CD4-positive, alpha-beta T cell (primary cell): ENCODE measurements at regions not wholly inside any gene's neighbourhood (a gene's known extent, or its start where the extent isn't known, plus 50 kb on each side); places are given as distances from the start of the nearest gene placed in this dataset.
A peak's percentile ranks its signal among the peaks of the same experiment; 100 is the strongest.

Source experiments
- ATAC-seq: fragments of 200-7000 bp; cut with Tn5 transposase; one replicate; pipeline ENCODE4 v1.10.0; 2022; ENCODE audit warnings: mild to moderate bottlenecking; ENCODE audit not compliant: poor library complexity
- CTCF ChIA-PET: fragments of 350-600 bp; sonication (Branson Sonifier 250); formaldehyde crosslinking; loops from one replicate; lab custom pipeline; 2021; ENCODE audit warnings: antibody characterized with exemption, inconsistent platforms; lab: Charles Lee
- POLR2A ChIA-PET: fragments of 350-600 bp; sonication (Branson Sonifier 250); formaldehyde crosslinking; loops from one replicate; lab custom pipeline; 2021; ENCODE audit warnings: antibody characterized with exemption, inconsistent platforms; lab: Charles Lee
- DNase-seq, 14 experiments: peaks; one replicate each; pipeline ENCODE4 v3.0.0-alpha.2; 2013 to 2020; ENCODE audit warnings: mixed read lengths in 2 of 14
- H3K27ac ChIP-seq, 2 donors: one replicate each; pipeline versions ENCODE4 v1.5.1 to v1.7.0; 2013; ENCODE audit warnings: low read length in 2 of 2, low read depth in 1 of 2, mild to moderate bottlenecking in 1 of 2
- H3K27me3 ChIP-seq, 2 experiments: 1 replicate in 1 of 2; 2 replicates in 1 of 2; pipeline versions ENCODE4 v1.6.1 to v1.7.0; 2013; ENCODE audit warnings: low read length in 2 of 2, control low read depth in 1 of 2, mild to moderate bottlenecking in 1 of 2, moderate library complexity in 1 of 2; ENCODE audit not compliant: insufficient read depth in 2 of 2, control insufficient read depth in 1 of 2
- H3K36me3 ChIP-seq: one replicate; pipeline ENCODE4 v1.6.1; 2013; ENCODE audit warnings: low read length, control low read depth; ENCODE audit not compliant: insufficient read depth
- H3K4me1 ChIP-seq: one replicate; pipeline ENCODE4 v1.6.1; 2013; ENCODE audit warnings: low read length, control low read depth; ENCODE audit not compliant: insufficient read depth
- H3K4me3 ChIP-seq: one replicate; pipeline ENCODE4 v1.5.1; 2013; ENCODE audit warnings: mild to moderate bottlenecking, low read length, moderate library complexity
- H3K9me3 ChIP-seq, 2 experiments: 1 replicate in 1 of 2; 2 replicates in 1 of 2; pipeline versions ENCODE4 v1.6.1 to v1.7.0; 2013; ENCODE audit warnings: low read length in 2 of 2, mild to moderate bottlenecking in 2 of 2, control low read depth in 1 of 2, moderate library complexity in 1 of 2; ENCODE audit not compliant: control insufficient read depth in 1 of 2, insufficient read depth in 1 of 2
- H3K27ac Mint-ChIP-seq: one replicate; pipeline ENCODE4 v1.8.0; 2020; ENCODE audit warnings: mixed read lengths
- H3K27me3 Mint-ChIP-seq: one replicate; pipeline ENCODE4 v1.8.0; 2021; ENCODE audit warnings: mixed read lengths
- H3K36me3 Mint-ChIP-seq: one replicate; pipeline ENCODE4 v1.8.0; 2021; ENCODE audit warnings: low read depth, mixed read lengths
- H3K4me1 Mint-ChIP-seq: one replicate; pipeline ENCODE4 v1.8.0; 2021; ENCODE audit warnings: low read depth, mixed read lengths
- H3K4me3 Mint-ChIP-seq: one replicate; pipeline ENCODE4 v1.8.0; 2020; ENCODE audit warnings: mild to moderate bottlenecking, mixed read lengths
- H3K9me3 Mint-ChIP-seq: one replicate; pipeline ENCODE4 v1.8.0; 2020; ENCODE audit warnings: mixed read lengths
- intact Hi-C, 2 experiments: fragments of 100-400 bp; cut with DNase I in 1 of 2; cut with micrococcal nuclease in 1 of 2; formaldehyde crosslinking; loops; one replicate each; pipeline versions ENCODE4 v1.15.1 to v1.9.0; 2023 to 2025; cut with DNase I, micrococcal nuclease
- TF ChIP-seq, protein P1 (sequence below): fragments of 200-600 bp; IDR thresholded peaks from one replicate; pipeline ENCODE4 v1.8.0; 2022; ENCODE audit warnings: antibody characterized with exemption, mild to moderate bottlenecking

DNA sequence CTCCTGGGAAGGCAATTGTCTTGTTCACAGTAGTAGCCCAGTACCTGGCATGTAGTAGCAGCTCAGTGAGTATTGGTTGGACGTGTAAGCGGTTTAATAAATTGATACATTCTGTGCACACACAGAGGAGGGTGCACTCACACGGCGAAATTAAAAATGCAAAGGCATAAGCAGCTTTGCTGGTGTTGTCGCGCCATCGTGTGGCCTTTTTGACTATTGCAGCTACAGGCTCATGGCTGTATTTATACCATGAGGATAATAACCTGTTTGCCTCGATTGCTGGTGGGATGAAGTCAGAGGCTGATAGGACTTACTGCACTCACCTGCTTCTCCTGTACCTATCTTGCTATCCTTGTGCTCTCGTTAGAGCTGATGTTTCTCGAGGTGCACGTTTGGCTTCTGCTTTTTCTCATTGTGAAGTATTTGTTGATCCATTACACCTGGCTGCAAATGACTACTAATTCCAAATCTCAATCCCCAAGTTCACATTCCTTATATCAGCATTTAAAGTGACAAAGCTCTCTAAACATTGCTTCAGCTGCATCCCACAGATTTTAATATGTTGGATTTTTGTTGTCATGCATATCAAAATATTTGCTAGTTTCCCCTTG is 61.5 kb downstream of the TBXT start:
- Mint-ChIP-seq H3K27me3 (peaks cover 27% of the 10 kb centered on the region), H3K9me3 (peaks cover 8% of the 10 kb centered on the region), H3K4me1 (no peaks in the 10 kb centered on the region), H3K27ac (no peak overlapping the region), H3K36me3 (no peaks in the 10 kb centered on the region), H3K4me3 (no peak overlapping the region)
- ChIA-PET CTCF (no interaction called here), POLR2A (no interaction called here)
- no peak overlapping the region for H3K27ac ChIP-seq
- DNase-seq (peak; percentile 2 to 74 (median 56)), ATAC-seq (no peak)
- H3K27me3 ChIP-seq, result peaks cover 3 to 8% of the 10 kb centered on the region in 2 experiments
- peaks cover 8 to 12% of the 10 kb centered on the region in 2 experiments for H3K9me3 ChIP-seq
- H3K4me3 ChIP-seq, result no peak overlapping the region
- intact Hi-C loops, result loop anchor here (2.0 to 10.0 kb wide), 2 partner anchors 221 kb away; no protein-coding TSS in a partner anchor
- TF ChIP-seq, protein P1, sequence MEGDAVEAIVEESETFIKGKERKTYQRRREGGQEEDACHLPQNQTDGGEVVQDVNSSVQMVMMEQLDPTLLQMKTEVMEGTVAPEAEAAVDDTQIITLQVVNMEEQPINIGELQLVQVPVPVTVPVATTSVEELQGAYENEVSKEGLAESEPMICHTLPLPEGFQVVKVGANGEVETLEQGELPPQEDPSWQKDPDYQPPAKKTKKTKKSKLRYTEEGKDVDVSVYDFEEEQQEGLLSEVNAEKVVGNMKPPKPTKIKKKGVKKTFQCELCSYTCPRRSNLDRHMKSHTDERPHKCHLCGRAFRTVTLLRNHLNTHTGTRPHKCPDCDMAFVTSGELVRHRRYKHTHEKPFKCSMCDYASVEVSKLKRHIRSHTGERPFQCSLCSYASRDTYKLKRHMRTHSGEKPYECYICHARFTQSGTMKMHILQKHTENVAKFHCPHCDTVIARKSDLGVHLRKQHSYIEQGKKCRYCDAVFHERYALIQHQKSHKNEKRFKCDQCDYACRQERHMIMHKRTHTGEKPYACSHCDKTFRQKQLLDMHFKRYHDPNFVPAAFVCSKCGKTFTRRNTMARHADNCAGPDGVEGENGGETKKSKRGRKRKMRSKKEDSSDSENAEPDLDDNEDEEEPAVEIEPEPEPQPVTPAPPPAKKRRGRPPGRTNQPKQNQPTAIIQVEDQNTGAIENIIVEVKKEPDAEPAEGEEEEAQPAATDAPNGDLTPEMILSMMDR, result peak; percentile 41
- no peaks in the 10 kb centered on the region for H3K36me3 ChIP-seq
- H3K4me1 ChIP-seq, result peaks cover 4% of the 10 kb centered on the region

DNA sequence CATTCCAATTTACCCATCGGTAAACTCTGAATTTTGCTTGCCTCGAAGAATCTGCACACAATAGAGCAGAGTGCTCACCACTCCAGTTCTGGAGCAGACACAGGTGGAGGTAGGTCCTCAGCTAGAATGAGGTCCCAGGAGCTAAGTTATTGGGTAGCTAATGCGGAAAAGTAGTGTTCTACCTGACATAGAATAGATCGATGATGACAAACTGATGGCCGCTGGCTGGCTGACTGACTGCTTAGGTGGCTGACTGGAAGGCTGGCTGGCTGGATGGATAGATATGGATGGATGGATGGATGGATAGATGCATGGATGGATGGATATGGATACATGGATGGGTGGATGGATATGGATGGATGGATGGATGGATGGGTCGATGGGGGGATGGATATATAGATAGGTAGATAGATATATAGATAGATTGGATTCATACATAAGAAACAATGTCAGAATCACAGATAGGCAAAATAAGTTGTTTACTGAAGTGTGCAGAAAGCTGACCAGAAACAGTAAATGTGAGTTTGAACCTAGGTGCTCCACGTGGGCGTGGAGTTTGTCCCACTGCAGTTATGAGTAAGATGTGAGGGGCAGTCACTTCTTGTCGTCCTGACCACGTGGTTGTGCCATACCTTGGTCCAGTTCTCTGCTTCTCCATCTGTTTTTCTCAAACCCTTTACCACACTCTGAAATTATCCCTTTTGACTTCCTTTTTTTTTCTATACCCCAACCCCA is 62.1 kb downstream of the TBXT start:
- H3K4me3 Mint-ChIP-seq, result no peak overlapping the region
- TF ChIP-seq, protein P1, result no peak
- Histone ChIP-seq H3K27me3 (peaks cover 3 to 8% of the 10 kb centered on the region in 2 experiments), H3K9me3 (peaks cover 8 to 13% of the 10 kb centered on the region in 2 experiments), H3K4me3 (no peak overlapping the region), H3K27ac (no peak overlapping the region), H3K36me3 (no peaks in the 10 kb centered on the region), H3K4me1 (peaks cover 4% of the 10 kb centered on the region)
- no peak overlapping the region for H3K27ac Mint-ChIP-seq
- H3K36me3 Mint-ChIP-seq, result no peaks in the 10 kb centered on the region
- CTCF ChIA-PET, result no interaction called here
- DNase-seq (no peak), ATAC-seq (no peak)
- H3K4me1 Mint-ChIP-seq, result no peaks in the 10 kb centered on the region
- H3K9me3 Mint-ChIP-seq, result peaks cover 8% of the 10 kb centered on the region
- POLR2A ChIA-PET, result no interaction called here
- intact Hi-C loops, result loop anchor here (2.0 to 10.0 kb wide), 2 partner anchors 221 kb away; no protein-coding TSS in a partner anchor
- peaks cover 32% of the 10 kb centered on the region for H3K27me3 Mint-ChIP-seq

DNA sequence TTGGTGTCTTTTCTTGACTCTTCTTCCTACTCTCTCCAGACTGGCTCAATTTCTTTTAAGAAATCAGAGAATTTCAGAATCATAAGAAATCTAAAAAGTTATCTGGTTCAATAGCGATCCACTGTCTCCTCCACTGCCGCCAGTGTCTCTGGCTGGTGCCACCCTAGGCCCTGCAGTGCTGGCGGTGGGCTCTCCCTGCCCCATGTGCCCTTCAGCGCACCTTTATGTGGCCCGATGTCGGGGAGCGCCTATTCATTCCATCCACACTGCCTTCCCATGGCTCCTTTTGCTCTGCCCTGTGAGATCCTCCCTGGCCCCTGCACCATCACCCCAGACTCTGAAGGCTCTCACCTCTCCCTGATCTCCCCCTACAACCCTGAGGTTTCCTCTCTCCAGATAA is 62.8 kb downstream of the TBXT start:
- POLR2A ChIA-PET, result no interaction called here
- H3K27ac Mint-ChIP-seq, result no peak overlapping the region
- intact Hi-C loops, result loop anchor here in 1 of 2 experiments (10.0 kb wide), 1 partner anchor 220 kb away; no protein-coding TSS in a partner anchor
- H3K4me1 Mint-ChIP-seq, result no peaks in the 10 kb centered on the region
- H3K4me3 Mint-ChIP-seq, result no peak overlapping the region
- no peaks in the 10 kb centered on the region for H3K36me3 ChIP-seq
- TF ChIP-seq, protein P1, result no peak
- DNase-seq (no peak), ATAC-seq (no peak)
- peaks cover 28% of the 10 kb centered on the region for H3K27me3 Mint-ChIP-seq
- H3K4me1 ChIP-seq, result peaks cover 4% of the 10 kb centered on the region
- H3K4me3 ChIP-seq, result no peak overlapping the region
- H3K27ac ChIP-seq, result no peak overlapping the region
- peaks cover under 1 to 3% of the 10 kb centered on the region in 2 experiments for H3K27me3 ChIP-seq
- CTCF ChIA-PET, result no interaction called here
- peaks cover 8% of the 10 kb centered on the region for H3K9me3 Mint-ChIP-seq
- H3K9me3 ChIP-seq, result peaks cover 8 to 13% of the 10 kb centered on the region in 2 experiments
- H3K36me3 Mint-ChIP-seq, result no peaks in the 10 kb centered on the region
